Naive thymus-derived CD4-positive, alpha-beta T cell (primary cell): ENCODE measurements at regions not wholly inside any gene's neighbourhood (a gene's known extent, or its start where the extent isn't known, plus 50 kb on each side); places are given as distances from the start of the nearest gene placed in this dataset.

Experiments
- ATAC-seq: fragments of 150-1000 bp; cut with Tn5 transposase; 2 replicates; pipeline ENCODE4 v1.10.0; 2021; ENCODE audit warnings: mild to moderate bottlenecking, moderate library complexity
- CTCF ChIA-PET: fragments of 350-600 bp; sonication (Branson Sonifier 250); formaldehyde crosslinking; loops from one replicate; lab custom pipeline; 2021; ENCODE audit warnings: antibody characterized with exemption; lab: Charles Lee
- POLR2A ChIA-PET: fragments of 350-600 bp; sonication (Branson Sonifier 250); formaldehyde crosslinking; loops from one replicate; lab custom pipeline; 2021; ENCODE audit warnings: antibody characterized with exemption, inconsistent platforms; lab: Charles Lee
- DNase-seq, 9 donors: peaks; one replicate each; pipeline versions ENCODE4 v3.0.0 to v3.0.0-alpha.2; 2020 to 2022; ENCODE audit warnings: mixed read lengths in 1 of 9
- H3K27ac ChIP-seq: one replicate; pipeline ENCODE4 v1.7.0; 2013; ENCODE audit warnings: mild to moderate bottlenecking, low read depth, low read length, moderate library complexity
- H3K27me3 ChIP-seq, 2 donors: one replicate each; pipeline ENCODE4 v1.7.0; 2013; ENCODE audit warnings: low read length in 2 of 2, mild to moderate bottlenecking in 2 of 2, moderate library complexity in 2 of 2; ENCODE audit not compliant: control insufficient read depth in 2 of 2, insufficient read depth in 2 of 2
- H3K36me3 ChIP-seq, 3 experiments: 1 replicate in 2 of 3; 2 replicates in 1 of 3; pipeline ENCODE4 v1.7.0; 2013; ENCODE audit warnings: low read length in 3 of 3, mild to moderate bottlenecking in 3 of 3, moderate library complexity in 1 of 3; ENCODE audit not compliant: insufficient read depth in 3 of 3, control insufficient read depth in 2 of 3
- H3K4me1 ChIP-seq, 2 donors: one replicate each; pipeline ENCODE4 v1.7.0; 2013; ENCODE audit warnings: low read length in 2 of 2, mild to moderate bottlenecking in 2 of 2, moderate library complexity in 1 of 2; ENCODE audit not compliant: control insufficient read depth in 2 of 2, insufficient read depth in 2 of 2
- H3K4me3 ChIP-seq: 2 replicates; pipeline ENCODE4 v1.7.0; 2013; ENCODE audit warnings: mild to moderate bottlenecking, low read length
- H3K9me3 ChIP-seq, 3 experiments: 1 replicate in 2 of 3; 2 replicates in 1 of 3; pipeline ENCODE4 v1.7.0; 2013; ENCODE audit warnings: low read length in 3 of 3; ENCODE audit not compliant: control insufficient read depth in 2 of 3
- H3K27ac Mint-ChIP-seq, 9 donors: one replicate each; pipeline ENCODE4 v1.8.0; 2020 to 2022; ENCODE audit warnings: mixed read lengths in 9 of 9, mild to moderate bottlenecking in 8 of 9, moderate library complexity in 5 of 9, inconsistent platforms in 2 of 9
- H3K27me3 Mint-ChIP-seq, 5 donors: one replicate each; pipeline ENCODE4 v1.8.0; 2021 to 2022; ENCODE audit warnings: mixed read lengths in 5 of 5, mild to moderate bottlenecking in 1 of 5
- H3K36me3 Mint-ChIP-seq, 5 donors: one replicate each; pipeline ENCODE4 v1.8.0; 2020 to 2022; ENCODE audit warnings: mixed read lengths in 5 of 5, mild to moderate bottlenecking in 3 of 5, inconsistent platforms in 1 of 5
- H3K4me1 Mint-ChIP-seq, 7 donors: one replicate each; pipeline ENCODE4 v1.8.0; 2020 to 2022; ENCODE audit warnings: mixed read lengths in 7 of 7, mild to moderate bottlenecking in 3 of 7, inconsistent platforms in 1 of 7
- H3K4me3 Mint-ChIP-seq, 10 donors: one replicate each; pipeline ENCODE4 v1.8.0; 2020 to 2022; ENCODE audit warnings: mild to moderate bottlenecking in 10 of 10, mixed read lengths in 10 of 10, moderate library complexity in 6 of 10, inconsistent platforms in 2 of 10
- H3K9me3 Mint-ChIP-seq, 11 donors: one replicate each; pipeline ENCODE4 v1.8.0; 2020 to 2022; ENCODE audit warnings: mixed read lengths in 11 of 11, mild to moderate bottlenecking in 4 of 11, inconsistent platforms in 1 of 11, moderate library complexity in 1 of 11
- intact Hi-C, 2 donors: fragments of 100-400 bp; cut with micrococcal nuclease; formaldehyde crosslinking; loops; one replicate each; pipeline ENCODE4 v1.15.1; 2023

GRCh38 chr20:57075181-57075580, 191.3 kb downstream of the BMP7 start:
- DNase-seq (no peak), ATAC-seq (no peak)
- no peaks in the 10 kb centered on the region for H3K4me1 ChIP-seq
- peaks cover 0 to 9% (median 8%) of the 10 kb centered on the region in 7 donors for H3K4me1 Mint-ChIP-seq
- intact Hi-C loops = no loop called here
- no peak overlapping the region for H3K4me3 ChIP-seq
- no peaks in the 10 kb centered on the region for H3K36me3 ChIP-seq
- H3K4me3 Mint-ChIP-seq = no peak overlapping the region
- peaks cover 10 to 45% (median 22%) of the 10 kb centered on the region in 11 donors for H3K9me3 Mint-ChIP-seq
- H3K9me3 ChIP-seq = peaks cover 0 to 14% (median 4%) of the 10 kb centered on the region in 3 experiments
- H3K27me3 ChIP-seq = no peaks in the 10 kb centered on the region
- ChIA-PET POLR2A (no interaction called here), CTCF (no interaction called here)
- peaks cover 16 to 49% (median 36%) of the 10 kb centered on the region in 5 donors for H3K27me3 Mint-ChIP-seq
- H3K36me3 Mint-ChIP-seq = peaks cover 0 to 6% (median 0%) of the 10 kb centered on the region in 5 donors
- H3K27ac ChIP-seq = no peak overlapping the region
- H3K27ac Mint-ChIP-seq = no peak overlapping the region

GRCh38 chr20:57075603-57076002, 190.8 kb downstream of the BMP7 start:
- peaks cover 10 to 49% (median 22%) of the 10 kb centered on the region in 11 donors for H3K9me3 Mint-ChIP-seq
- DNase-seq (no peak), ATAC-seq (no peak)
- H3K9me3 ChIP-seq = peaks cover 0 to 18% (median 4%) of the 10 kb centered on the region in 3 experiments
- peaks cover 0 to 6% (median 0%) of the 10 kb centered on the region in 5 donors for H3K36me3 Mint-ChIP-seq
- peaks cover 16 to 45% (median 36%) of the 10 kb centered on the region in 5 donors for H3K27me3 Mint-ChIP-seq
- no peaks in the 10 kb centered on the region for H3K36me3 ChIP-seq
- CTCF ChIA-PET = no interaction called here
- H3K4me3 Mint-ChIP-seq = no peak overlapping the region
- H3K4me1 ChIP-seq = no peaks in the 10 kb centered on the region
- POLR2A ChIA-PET = no interaction called here
- H3K4me1 Mint-ChIP-seq = peaks cover 0 to 9% (median 8%) of the 10 kb centered on the region in 7 donors
- H3K27ac Mint-ChIP-seq = no peak overlapping the region
- no peak overlapping the region for H3K27ac ChIP-seq
- no peaks in the 10 kb centered on the region for H3K27me3 ChIP-seq
- no peak overlapping the region for H3K4me3 ChIP-seq
- intact Hi-C loops = no loop called here

- intact Hi-C loops = no loop called here
- H3K27ac ChIP-seq = no peak overlapping the region
- H3K4me1 ChIP-seq = no peaks in the 10 kb centered on the region
- DNase-seq (no peak), ATAC-seq (no peak)
- POLR2A ChIA-PET = no interaction called here
- H3K4me3 ChIP-seq = no peak overlapping the region
- CTCF ChIA-PET = no interaction called here
- no peaks in the 10 kb centered on the region for H3K36me3 ChIP-seq
- Mint-ChIP-seq H3K27me3 (peaks cover 12 to 39% (median 32%) of the 10 kb centered on the region in 5 donors), H3K4me1 (peaks cover 0 to 6% (median 6%) of the 10 kb centered on the region in 7 donors), H3K4me3 (no peak overlapping the region), H3K27ac (no peak overlapping the region), H3K9me3 (peaks cover 10 to 49% (median 22%) of the 10 kb centered on the region in 11 donors), H3K36me3 (peaks cover 0 to 6% (median 0%) of the 10 kb centered on the region in 5 donors)
- H3K27me3 ChIP-seq = no peaks in the 10 kb centered on the region
- peaks cover 0 to 18% (median 4%) of the 10 kb centered on the region in 3 experiments for H3K9me3 ChIP-seq
Measured at GRCh38 chr20:57076152-57076652, 190.2 kb downstream of the BMP7 start.

- peaks cover 10 to 49% (median 22%) of the 10 kb centered on the region in 11 donors for H3K9me3 Mint-ChIP-seq
Measured at GRCh38 chr20:57076951-57077350, 189.5 kb downstream of the BMP7 start.

GRCh38 chr20:57078116-57078515, 188.3 kb downstream of the BMP7 start:
- CTCF ChIA-PET = no interaction called here
- ATAC-seq (no peak), DNase-seq (no peak)
- H3K4me1 Mint-ChIP-seq = no peaks in the 10 kb centered on the region
- no peaks in the 10 kb centered on the region for H3K4me1 ChIP-seq
- H3K9me3 Mint-ChIP-seq = peaks cover 10 to 49% (median 22%) of the 10 kb centered on the region in 11 donors
- no peak overlapping the region for H3K4me3 ChIP-seq
- H3K9me3 ChIP-seq = peaks cover 0 to 18% (median 4%) of the 10 kb centered on the region in 3 experiments
- no peaks in the 10 kb centered on the region for H3K36me3 ChIP-seq
- POLR2A ChIA-PET = no interaction called here
- peaks cover under 1 to 24% (median 24%) of the 10 kb centered on the region in 5 donors for H3K27me3 Mint-ChIP-seq
- intact Hi-C loops = no loop called here
- no peaks in the 10 kb centered on the region for H3K27me3 ChIP-seq
- H3K4me3 Mint-ChIP-seq = no peak overlapping the region
- H3K27ac Mint-ChIP-seq = no peak overlapping the region
- H3K27ac ChIP-seq = no peak overlapping the region
- peaks cover 0 to 6% (median 0%) of the 10 kb centered on the region in 5 donors for H3K36me3 Mint-ChIP-seq

More at GRCh38 chr20:57076951-57077350, 189.5 kb downstream of the BMP7 start:
- no peak overlapping the region for H3K4me3 ChIP-seq
- no peak overlapping the region for H3K27ac Mint-ChIP-seq
- peaks cover 6 to 35% (median 25%) of the 10 kb centered on the region in 5 donors for H3K27me3 Mint-ChIP-seq
- H3K36me3 ChIP-seq = no peaks in the 10 kb centered on the region
- H3K36me3 Mint-ChIP-seq = peaks cover 0 to 6% (median 0%) of the 10 kb centered on the region in 5 donors
- CTCF ChIA-PET = no interaction called here
- H3K27me3 ChIP-seq = no peaks in the 10 kb centered on the region
- no peaks in the 10 kb centered on the region for H3K4me1 Mint-ChIP-seq
- POLR2A ChIA-PET = no interaction called here
- H3K4me3 Mint-ChIP-seq = no peak overlapping the region
- H3K27ac ChIP-seq = no peak overlapping the region
- no peak for ATAC-seq
- H3K9me3 ChIP-seq = peaks cover 0 to 18% (median 4%) of the 10 kb centered on the region in 3 experiments
- no peaks in the 10 kb centered on the region for H3K4me1 ChIP-seq
- no peak for DNase-seq
- intact Hi-C loops = no loop called here

GRCh38 chr20:57079031-57080005, 187.1 kb downstream of the BMP7 start:
- no peak overlapping the region for H3K4me3 ChIP-seq

More at GRCh38 chr20:57079031-57080005, 187.1 kb downstream of the BMP7 start:
- peaks cover 10 to 49% (median 22%) of the 10 kb centered on the region in 11 donors for H3K9me3 Mint-ChIP-seq
- ATAC-seq (no peak), DNase-seq (no peak)
- Histone ChIP-seq H3K36me3 (no peaks in the 10 kb centered on the region), H3K9me3 (peaks cover 0 to 18% (median 4%) of the 10 kb centered on the region in 3 experiments), H3K4me1 (no peaks in the 10 kb centered on the region), H3K27ac (no peak overlapping the region), H3K27me3 (no peaks in the 10 kb centered on the region)
- H3K4me1 Mint-ChIP-seq = no peaks in the 10 kb centered on the region
- H3K27me3 Mint-ChIP-seq = peaks cover 0 to 24% (median 17%) of the 10 kb centered on the region in 5 donors
- CTCF ChIA-PET = no interaction called here
- no peak overlapping the region for H3K27ac Mint-ChIP-seq
- POLR2A ChIA-PET = no interaction called here
- intact Hi-C loops = no loop called here
- peaks cover 0 to 6% (median 0%) of the 10 kb centered on the region in 5 donors for H3K36me3 Mint-ChIP-seq
- H3K4me3 Mint-ChIP-seq = no peak overlapping the region
